K562 (cell line): ENCODE measurements at regions not wholly inside any gene's neighbourhood (a gene's known extent, or its start where the extent isn't known, plus 50 kb on each side); places are given as distances from the start of the nearest gene placed in this dataset.
A peak's percentile ranks its signal among the peaks of the same experiment; 100 is the strongest.

ENCODE experiments used
- ATAC-seq: fragments of 200-7000 bp; cut with Tn5 transposase; 3 replicates; pipeline ENCODE4 v1.9.1; 2020; ENCODE audit warnings: moderate library complexity
- BruUV-seq: library from RNA; stranded (reverse); fragments of 400-500 nt; replicated peaks from 2 replicates; lab custom pipeline; 2021; lab: Mats Ljungman, UMichigan
- CTCF ChIA-PET: fragments of 300-600 bp; formaldehyde crosslinking; extraction: SDS; loops from one replicate; lab custom pipeline; 2021; ENCODE audit warnings: low intra/inter-chr PET ratio; lab: Yijun Ruan, JAX
- POLR2A ChIA-PET: fragments of 300-600, 350-650 bp; sonication (Branson Sonifier 250); formaldehyde crosslinking; extraction: SDS; loops from one replicate; lab custom pipeline; 2021; ENCODE audit warnings: antibody characterized with exemption, inconsistent platforms; lab: Yijun Ruan, JAX
- DNase-seq, 4 experiments: peaks; one replicate each; pipeline versions ENCODE4 v3.0.0 to v3.0.0-alpha.2; 2011 to 2018; ENCODE audit warnings: low spot score in 3 of 4, mixed read lengths in 3 of 4; ENCODE audit errors: extremely low read depth in 1 of 4
- FAIRE-seq: peaks from 2 replicates; lab custom pipeline; 2011; peaks lifted over from hg19 to GRCh38; lab: Jason Lieb, UNC
- H2AFZ ChIP-seq: 2 replicates; pipeline ENCODE4 v1.6.0; 2011; ENCODE audit warnings: low read depth, low read length, control low read depth, inconsistent platforms
- H3K27ac ChIP-seq: fragments of 200-600 bp; 3 replicates; pipeline ENCODE4 v1.8.0; 2011; ENCODE audit warnings: low read depth, mild to moderate bottlenecking, control low read depth, inconsistent platforms, low read length, moderate library complexity, mixed read lengths; ENCODE audit errors: extremely low read depth
- H3K27me3 ChIP-seq, 2 experiments: fragments of 300-600 bp in 1 of 2; 2 replicates in 1 of 2; 3 replicates in 1 of 2; pipeline versions ENCODE4 v1.6.0 to v1.8.0; 2011; ENCODE audit warnings: inconsistent platforms in 2 of 2, low read length in 2 of 2, mild to moderate bottlenecking in 1 of 2, mixed read lengths in 1 of 2, moderate library complexity in 1 of 2; ENCODE audit not compliant: control insufficient read depth in 2 of 2, insufficient read depth in 2 of 2
- H3K36me3 ChIP-seq: fragments of 300-600 bp; 3 replicates; pipeline ENCODE4 v1.8.0; 2011; ENCODE audit warnings: mild to moderate bottlenecking, low read length, inconsistent platforms; ENCODE audit not compliant: control insufficient read depth, insufficient read depth
- H3K4me1 ChIP-seq, 2 experiments: fragments of 200-600 bp in 1 of 2; replicated peaks in 1 of 2; 2 replicates in 1 of 2; 3 replicates in 1 of 2; pipeline versions ENCODE4 v1.5.1 to v1.8.0; 2011; ENCODE audit warnings: inconsistent platforms in 2 of 2, low read length in 2 of 2, mild to moderate bottlenecking in 1 of 2, mixed read lengths in 1 of 2, moderate library complexity in 1 of 2; ENCODE audit not compliant: control insufficient read depth in 2 of 2, insufficient read depth in 2 of 2
- H3K4me2 ChIP-seq: 2 replicates; pipeline ENCODE4 v1.6.1; 2011; ENCODE audit warnings: low read length, control low read depth, inconsistent platforms, mixed read lengths; ENCODE audit not compliant: insufficient read depth
- H3K4me3 ChIP-seq: fragments of 200-600 bp; sonication (generic), shearing (Covaris generic); 2 replicates; pipeline ENCODE4 v1.5.1; 2016; ENCODE audit warnings: control low read depth, inconsistent platforms
- H3K79me2 ChIP-seq: fragments of 200-600 bp; 3 replicates; pipeline ENCODE4 v1.8.0; 2011; ENCODE audit warnings: low read length, inconsistent platforms; ENCODE audit not compliant: control insufficient read depth, insufficient read depth
- H3K9ac ChIP-seq, 2 experiments: 2 replicates each; pipeline versions ENCODE4 v1.6.0 to v1.6.1; 2011; ENCODE audit warnings: low read depth in 2 of 2, low read length in 2 of 2, control low read depth in 1 of 2, inconsistent platforms in 1 of 2, mild to moderate bottlenecking in 1 of 2, mixed read lengths in 1 of 2; ENCODE audit not compliant: insufficient read depth in 1 of 2
- H3K9me1 ChIP-seq: one replicate; pipeline ENCODE4 v1.6.0; 2011; ENCODE audit warnings: inconsistent platforms, mild to moderate bottlenecking, low read length, moderate library complexity; ENCODE audit not compliant: control insufficient read depth, insufficient read depth
- H3K9me3 ChIP-seq: replicated peaks from 2 replicates; pipeline ENCODE4 v1.5.1; 2011; ENCODE audit warnings: low read depth, low read length, inconsistent platforms; ENCODE audit not compliant: control insufficient read depth, insufficient read depth
- H4K20me1 ChIP-seq: replicated peaks from 2 replicates; pipeline ENCODE4 v1.6.1; 2011; ENCODE audit warnings: low read length, inconsistent platforms, mixed read lengths; ENCODE audit not compliant: control insufficient read depth, insufficient read depth
- ATF6 ChIP-seq: sonication (generic); formaldehyde crosslinking; IDR thresholded peaks from 2 replicates; pipeline ENCODE4 v1.4.0; 2020; ENCODE audit warnings: mild to moderate bottlenecking, missing genetic modification reagents
- POU5F1 ChIP-seq: fragments of 150-350 bp; IDR thresholded peaks from 2 replicates; pipeline ENCODE4 v1.6.1; 2014; ENCODE audit warnings: borderline replicate concordance, low read length, low read depth, mild to moderate bottlenecking; ENCODE audit not compliant: partially characterized antibody
- TFE3 ChIP-seq: fragments of 450-650 bp; formaldehyde crosslinking; IDR thresholded peaks from 2 replicates; pipeline ENCODE4 v1.4.0; 2020; ENCODE audit warnings: mild to moderate bottlenecking, mixed read lengths
- ZNF316 ChIP-seq: fragments of 450-650 bp; IDR thresholded peaks from 2 replicates; pipeline ENCODE4 v1.6.1; 2016
- ZNF655 ChIP-seq: fragments of 250-450 bp; sonication (Bioruptor Pico); IDR thresholded peaks from 2 replicates; pipeline ENCODE4 v1.5.0; 2021
- WGBS: fragments of 100-300 bp; shearing (Covaris generic); methylation state at CpG from one replicate; pipeline ENCODE4 v1.1.6; 2016; ENCODE audit warnings: low coverage, mixed read lengths; ENCODE audit not compliant: insufficient coverage; ENCODE audit errors: missing lambda C conversion rate; 5-methylcytosine and 5-hydroxymethylcytosine counted together
- in situ Hi-C: fragments of 300-500 bp; cut with MboI; formaldehyde crosslinking; loops from 4 replicates; pipeline ENCODE4 v1.15.0; 2018; ENCODE audit warnings: inconsistent platforms, mixed read lengths
- intact Hi-C: fragments of 100-400 bp; cut with micrococcal nuclease; formaldehyde crosslinking; loops from 2 replicates; pipeline ENCODE4 v1.14.2; 2022

DNA sequence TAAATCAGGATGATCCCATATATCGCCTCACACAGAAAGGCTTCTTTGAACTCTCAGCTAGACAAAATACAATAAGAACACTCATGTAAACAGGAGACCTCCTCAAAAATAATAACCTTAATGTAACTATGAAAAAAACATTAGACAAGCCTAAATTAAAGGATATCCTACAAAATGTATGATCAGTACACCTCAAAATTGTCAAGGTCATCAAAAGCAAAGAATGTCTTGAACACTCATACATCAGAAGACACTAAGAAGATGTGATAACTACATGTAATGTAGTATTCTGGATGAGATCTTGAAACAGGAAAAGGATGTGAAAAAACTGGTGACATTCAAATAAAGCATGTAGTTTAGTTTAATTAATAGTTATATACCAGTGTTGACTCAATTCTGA lies 616.8 kb upstream of the ZEB2 start:
- intact Hi-C loops: no loop called here
- CTCF ChIA-PET: no interaction called here

GRCh38 chr2:145126146-145126545 lies 606.2 kb upstream of the ZEB2 start:
- Histone ChIP-seq H3K9me1 (no peaks in the 10 kb centered on the region), H3K79me2 (no peaks in the 10 kb centered on the region), H3K4me1 (no peaks in the 10 kb centered on the region), H3K36me3 (no peaks in the 10 kb centered on the region), H3K4me3 (no peak overlapping the region), H3K9ac (no peak overlapping the region), H3K4me2 (no peak overlapping the region), H3K27me3 (no peaks in the 10 kb centered on the region), H3K9me3 (no peaks in the 10 kb centered on the region), H2AFZ (no peak overlapping the region), H4K20me1 (no peaks in the 10 kb centered on the region), H3K27ac (no peak overlapping the region)
- POLR2A ChIA-PET: no interaction called here
- ATAC-seq: no peak
- in situ Hi-C loops: no loop called here
- intact Hi-C loops: no loop called here
- CTCF ChIA-PET: no interaction called here
- 50% methylated on average over 2 of the region's 2 CpGs for WGBS
- TF ChIP-seq TFE3 (CRISPR knock-in tag) (peak; percentile 66), ATF6 (CRISPR knock-in tag) (no peak)
- BruUV-seq: no TSS peak
- no peak for DNase-seq
- no peak for FAIRE-seq

More for the DNA sequence above, 616.8 kb upstream of the ZEB2 start:
- TF ChIP-seq ZNF316 (0 out of 2 replicates have a peak, but pooled peaks have one; percentile 7), POU5F1 (no peak), ZNF655 (CRISPR knock-in tag) (no peak)
- POLR2A ChIA-PET: no interaction called here
- Histone ChIP-seq H3K4me3 (no peak overlapping the region), H3K79me2 (no peaks in the 10 kb centered on the region), H3K4me1 (no peaks in the 10 kb centered on the region), H3K4me2 (no peak overlapping the region), H3K27ac (no peak overlapping the region), H4K20me1 (no peaks in the 10 kb centered on the region), H2AFZ (no peak overlapping the region), H3K36me3 (no peaks in the 10 kb centered on the region), H3K9me1 (no peaks in the 10 kb centered on the region), H3K9ac (no peak overlapping the region), H3K27me3 (no peaks in the 10 kb centered on the region), H3K9me3 (no peaks in the 10 kb centered on the region)
- in situ Hi-C loops: no loop called here
- BruUV-seq: no TSS peak
- whole genome bisulfite sequencing: 100% methylated on average over 1 of the region's 1 CpG
- DNase-seq (no peak), ATAC-seq (no peak), FAIRE-seq (no peak)
